Iris pigment epithelial cell (primary cell): ENCODE measurements at regions not wholly inside any gene's neighbourhood (a gene's known extent, or its start where the extent isn't known, plus 50 kb on each side); places are given as distances from the start of the nearest gene placed in this dataset.
"Not testable (repeated sequence)": the region's sequence is repeated elsewhere in the genome, so short reads cannot be mapped to it uniquely, and the experiment has no call there.

Source experiments
- DNase-seq: peaks from one replicate; pipeline ENCODE4 v3.0.0-alpha.2; 2011; ENCODE audit warnings: low read depth

DNA sequence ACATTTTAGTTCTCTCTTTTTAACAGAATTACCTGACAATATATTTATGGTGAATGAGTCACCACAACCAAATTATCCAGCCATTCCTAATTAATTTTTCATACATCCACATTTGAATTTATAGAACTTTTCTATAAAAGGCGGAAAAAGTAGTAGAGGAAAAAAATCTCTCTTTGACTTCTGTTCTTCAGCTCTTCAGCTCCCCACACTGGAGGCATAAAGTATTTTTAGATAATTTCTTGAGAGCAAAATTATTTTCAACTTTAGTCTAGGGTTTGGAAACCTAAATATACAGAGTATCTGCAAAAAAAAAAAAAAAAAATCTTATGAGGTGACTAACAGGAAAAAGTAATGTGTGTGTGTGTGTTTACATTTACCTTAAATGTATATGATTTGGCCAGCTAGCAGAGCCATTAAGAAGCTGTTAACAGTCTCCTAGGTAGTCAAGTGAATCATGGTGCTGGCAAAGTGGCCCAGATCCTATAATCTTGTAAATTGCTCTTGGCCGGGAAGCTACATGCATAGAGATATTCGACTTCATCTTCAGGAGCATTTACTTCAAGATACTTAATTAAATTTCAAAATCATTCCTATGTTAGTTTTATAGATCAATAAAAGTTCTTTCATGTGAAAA, 383.1 kb upstream of the STEAP1 start:
- DNase-seq, result no peak

- no peak for DNase-seq
Observed at GRCh38 chr7:89772276-89772675, 382.0 kb upstream of the STEAP1 start.

GRCh38 chr7:89773611-89774010, 380.7 kb upstream of the STEAP1 start:
- no peak for DNase-seq

DNA sequence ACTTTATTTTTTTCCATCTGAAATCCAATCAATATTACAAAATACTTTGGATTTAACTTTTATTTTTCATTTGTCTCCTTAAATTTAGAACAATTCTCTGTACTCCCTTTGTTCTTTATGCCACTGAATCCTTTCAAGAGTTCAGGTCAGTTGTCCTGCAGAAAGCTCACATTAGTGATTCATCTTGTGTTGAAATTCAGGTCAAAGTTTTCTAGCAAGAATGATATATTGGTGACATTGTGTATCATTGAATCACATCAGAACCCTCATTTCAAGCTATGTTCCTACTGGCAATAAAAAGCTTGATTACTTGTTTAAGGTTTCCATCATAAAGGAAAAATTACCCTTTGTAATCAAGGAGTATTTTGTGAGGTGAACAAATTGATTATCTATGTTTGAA, 378.8 kb upstream of the STEAP1 start:
- DNase-seq, result no peak

DNA sequence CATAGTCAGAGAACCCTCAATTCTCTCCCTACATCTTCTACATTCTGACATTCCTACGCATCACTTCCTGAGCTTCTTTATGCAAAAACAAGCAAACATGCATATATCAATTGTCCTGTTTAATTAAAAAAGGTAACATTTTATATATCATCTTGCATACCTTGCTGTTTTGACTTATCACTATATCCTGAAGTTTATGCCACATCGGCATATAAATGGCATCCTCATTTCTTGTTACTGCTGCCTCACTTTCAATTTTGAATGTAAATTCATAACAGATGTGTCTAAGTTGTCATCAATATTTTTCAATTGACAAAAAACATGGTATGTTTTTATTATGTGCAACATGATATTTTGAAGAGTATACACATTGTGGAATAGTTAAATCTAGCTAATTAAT, 377.3 kb upstream of the STEAP1 start:
- DNase-seq, result no peak

- no peak for DNase-seq
Observed at GRCh38 chr7:89777499-89777898, 376.8 kb upstream of the STEAP1 start.

DNA sequence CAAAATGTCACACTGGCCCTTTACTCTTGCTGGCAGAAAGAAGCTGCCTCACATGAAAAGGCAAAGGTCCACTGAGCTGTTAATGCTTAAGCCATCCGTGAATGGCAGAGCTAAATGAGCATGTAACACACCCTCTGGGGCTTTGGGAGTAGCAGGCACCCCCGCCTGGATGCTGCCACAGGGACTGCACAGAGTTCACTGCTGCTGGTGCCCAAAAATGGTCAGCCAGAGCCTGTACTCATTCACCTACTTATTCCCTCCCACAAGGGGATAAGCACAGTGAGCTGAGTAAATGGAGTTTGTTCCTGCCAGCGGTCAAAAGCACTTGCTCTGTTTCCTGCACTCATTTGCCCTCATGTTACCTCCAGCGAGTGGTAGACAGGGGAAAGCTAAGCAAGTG, 374.0 kb upstream of the STEAP1 start:
- DNase-seq, result no peak

GRCh38 chr7:89796481-89796880, 357.8 kb upstream of the STEAP1 start:
- no peak for DNase-seq

DNA sequence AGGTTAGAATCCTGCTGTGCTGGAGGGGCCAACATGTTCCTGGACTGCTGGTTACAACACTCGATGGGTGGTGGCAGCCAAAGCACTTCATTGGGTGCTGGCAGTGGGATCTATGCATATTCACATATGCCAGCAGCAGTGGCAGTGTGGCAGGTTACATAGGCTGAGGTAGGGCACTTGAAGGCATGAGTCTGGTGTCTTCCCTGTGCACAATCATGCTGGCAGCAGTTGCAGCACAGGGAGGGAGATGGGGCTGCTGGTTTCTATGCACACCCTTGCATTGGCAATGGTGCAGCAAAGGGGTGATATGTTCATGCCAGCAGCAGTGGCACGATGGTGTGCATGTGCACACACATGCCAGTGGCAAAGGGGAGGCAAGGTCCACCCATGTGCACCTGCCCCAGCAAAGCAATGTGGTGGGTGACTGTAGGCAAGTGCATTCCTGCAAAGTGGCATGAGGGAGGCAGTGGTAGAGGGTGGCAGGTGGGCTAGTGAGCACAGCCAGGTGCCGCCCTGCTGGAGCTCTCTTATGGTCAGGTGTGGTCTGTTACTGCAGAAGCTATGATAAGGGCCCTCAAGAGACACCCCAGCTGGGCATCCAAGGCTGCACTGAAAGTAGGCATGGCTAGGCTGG, 356.2 kb upstream of the STEAP1 start:
- no peak for DNase-seq

DNA sequence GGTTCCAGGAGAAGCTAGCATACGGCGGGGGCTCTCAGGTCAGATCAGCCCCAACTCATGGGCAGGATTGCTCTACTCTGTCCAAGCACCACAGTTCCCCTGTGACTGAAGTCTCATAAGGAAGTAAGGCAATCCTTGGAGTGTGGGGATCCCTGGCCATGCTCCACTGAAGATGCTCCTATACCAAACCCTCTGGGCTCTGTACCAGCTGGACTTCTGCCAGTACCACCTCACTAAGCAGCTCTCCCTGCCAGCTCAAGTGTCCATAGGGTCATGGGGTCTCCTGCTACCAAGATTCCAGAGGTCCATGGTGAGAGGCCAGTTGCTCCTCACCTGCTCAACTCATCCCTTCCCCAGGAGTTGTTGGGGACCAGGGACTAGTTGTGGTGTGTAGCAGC, 355.7 kb upstream of the STEAP1 start:
- DNase-seq, result no peak

DNA sequence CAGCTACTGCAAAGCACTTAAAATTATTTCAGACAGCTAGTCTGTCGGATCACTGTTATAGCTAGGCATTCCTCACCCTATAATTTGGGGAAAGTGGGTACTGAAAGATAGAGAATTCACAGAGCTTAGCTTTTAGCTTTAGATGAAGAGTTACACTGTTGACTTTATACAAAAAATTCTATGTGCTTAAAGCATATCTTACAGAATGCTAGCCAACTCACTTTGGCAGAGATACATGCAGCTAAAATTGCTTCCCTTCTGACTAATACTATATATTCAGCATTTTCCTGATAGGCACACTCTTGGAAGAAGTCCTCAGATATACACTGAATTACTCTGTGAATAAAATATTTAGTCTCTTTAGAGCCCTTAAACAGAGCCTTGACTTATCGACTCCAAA, 353.5 kb upstream of the STEAP1 start:
- DNase-seq, result no peak

GRCh38 chr7:89809291-89809690, 345.0 kb upstream of the STEAP1 start:
- no peak for DNase-seq

- DNase-seq, result no peak
Observed at GRCh38 chr7:89813081-89813480, 341.2 kb upstream of the STEAP1 start.

GRCh38 chr7:89826121-89826520, 328.1 kb upstream of the STEAP1 start:
- DNase-seq, result no peak

- DNase-seq, result no peak
Observed at GRCh38 chr7:89826557-89826956, 327.7 kb upstream of the STEAP1 start.

- DNase-seq, result peak; percentile 7
Observed at GRCh38 chr7:89837515-89837914, 316.8 kb upstream of the STEAP1 start.

- DNase-seq, result no peak
Observed at GRCh38 chr7:89839329-89839728, 314.9 kb upstream of the STEAP1 start.

GRCh38 chr7:89845952-89846351, 308.3 kb upstream of the STEAP1 start:
- DNase-seq, result no peak

DNA sequence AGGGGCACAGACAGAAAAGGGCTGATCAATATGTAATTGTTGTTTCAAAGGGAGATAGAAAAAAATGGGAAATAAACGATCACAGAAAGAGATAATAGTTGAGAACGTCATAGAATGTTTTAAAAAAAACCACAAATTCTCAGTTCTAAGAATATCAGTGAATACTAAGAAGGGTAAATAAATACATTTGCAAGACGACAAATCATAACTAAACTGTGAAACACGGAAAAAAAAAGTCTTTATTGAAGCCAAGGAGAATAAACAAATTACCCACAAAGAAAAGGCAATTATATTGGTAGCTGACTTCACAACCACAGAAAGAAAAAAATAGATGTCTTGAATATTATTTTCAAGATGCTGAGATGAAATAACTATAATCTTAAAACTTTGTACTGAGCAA, 305.2 kb upstream of the STEAP1 start:
- DNase-seq, result no peak

- DNase-seq, result not testable (repeated sequence)
Observed at GRCh38 chr7:89857053-89857452, 297.2 kb upstream of the STEAP1 start.

- DNase-seq, result no peak
Observed at GRCh38 chr7:89857767-89858166, 296.5 kb upstream of the STEAP1 start.

DNA sequence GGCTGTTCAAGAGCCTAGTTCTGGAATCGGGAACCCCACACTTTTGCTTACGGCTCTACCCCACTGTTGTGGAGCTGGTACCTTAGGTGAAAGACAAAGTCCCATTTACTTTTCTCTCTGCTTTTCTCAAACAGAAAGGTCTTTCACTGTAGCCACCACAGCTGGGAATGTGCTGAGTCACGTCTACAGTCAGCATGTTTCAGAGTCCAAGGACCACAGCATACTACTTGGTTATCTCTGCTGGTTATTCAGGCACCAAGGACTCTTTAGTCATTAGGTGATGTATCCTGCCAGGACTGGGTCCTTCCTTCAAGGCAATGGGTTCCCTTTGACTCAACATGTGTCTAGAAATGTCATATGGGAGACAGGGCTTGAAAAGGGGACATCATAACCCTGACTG, 266.8 kb upstream of the STEAP1 start:
- DNase-seq, result no peak

GRCh38 chr7:89908736-89909135, 245.5 kb upstream of the STEAP1 start:
- no peak for DNase-seq

DNA sequence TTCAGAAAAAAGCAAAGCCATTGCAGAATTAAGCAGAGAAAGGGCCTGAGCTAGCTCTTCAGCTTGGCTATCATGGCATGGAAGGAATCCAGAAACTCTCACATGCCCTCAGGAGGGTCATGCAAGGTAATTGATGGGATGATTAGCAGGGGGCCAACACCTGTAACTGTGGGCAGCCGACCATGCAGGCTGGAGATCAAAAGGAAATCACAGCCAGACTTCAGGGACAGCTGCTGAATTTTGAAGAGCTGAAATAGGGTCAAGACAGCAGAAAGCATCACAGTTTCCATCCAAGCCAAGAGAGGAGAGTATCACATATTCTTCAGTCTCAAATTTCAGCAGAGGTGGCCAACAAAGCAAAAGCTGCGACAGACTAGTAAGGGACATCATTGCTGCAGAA, 239.6 kb upstream of the STEAP1 start:
- DNase-seq, result no peak
